Right lobe of liver (tissue), 4 donors: ENCODE measurements at regions not wholly inside any gene's neighbourhood (a gene's known extent, or its start where the extent isn't known, plus 50 kb on each side); places are given as distances from the start of the nearest gene placed in this dataset.

Experiments
- POLR2A ChIP-seq: fragments of 450-650 bp; IDR thresholded peaks from one replicate; pipeline ENCODE4 v1.6.1; 2017; ENCODE audit warnings: antibody characterized with exemption, mild to moderate bottlenecking
- TF ChIP-seq, protein P1 (sequence below), 4 donors: fragments of 200-600 bp in 3 of 4; fragments of 450-650 bp in 1 of 4; IDR thresholded peaks; one replicate each; pipeline versions ENCODE4 v1.5.1 to v1.8.0; 2016 to 2022; ENCODE audit warnings: antibody characterized with exemption in 4 of 4, mild to moderate bottlenecking in 2 of 4
- donor health status: DM: no; HTN: no; CAD: no.
- donor health status: DM: no; HTN: no; CAD: no.
- donor health status: DM: no; HTN: yes; CAD: no.

DNA sequence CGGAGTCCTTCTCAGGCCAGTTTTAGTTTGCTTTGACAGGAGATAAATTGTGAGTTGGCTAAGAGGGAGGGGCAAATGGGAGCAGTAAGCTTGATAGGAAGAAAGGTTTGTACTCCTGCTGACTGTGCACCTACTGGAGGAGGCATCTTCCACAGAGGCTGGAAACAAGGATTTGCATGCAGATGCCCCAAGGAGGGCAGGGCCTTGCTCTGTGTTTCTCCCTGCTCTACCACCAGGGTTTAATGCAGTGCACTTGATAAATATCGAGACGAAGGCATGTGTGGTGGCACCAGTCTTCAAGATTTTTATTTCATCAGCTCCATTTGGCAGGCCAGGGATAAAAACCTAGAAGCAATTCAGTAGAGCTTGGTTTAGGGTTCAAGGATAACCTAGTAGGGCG is 210.5 kb upstream of the C16orf82 start:
- TF ChIP-seq POLR2A, result no peak
- TF ChIP-seq, protein P1, sequence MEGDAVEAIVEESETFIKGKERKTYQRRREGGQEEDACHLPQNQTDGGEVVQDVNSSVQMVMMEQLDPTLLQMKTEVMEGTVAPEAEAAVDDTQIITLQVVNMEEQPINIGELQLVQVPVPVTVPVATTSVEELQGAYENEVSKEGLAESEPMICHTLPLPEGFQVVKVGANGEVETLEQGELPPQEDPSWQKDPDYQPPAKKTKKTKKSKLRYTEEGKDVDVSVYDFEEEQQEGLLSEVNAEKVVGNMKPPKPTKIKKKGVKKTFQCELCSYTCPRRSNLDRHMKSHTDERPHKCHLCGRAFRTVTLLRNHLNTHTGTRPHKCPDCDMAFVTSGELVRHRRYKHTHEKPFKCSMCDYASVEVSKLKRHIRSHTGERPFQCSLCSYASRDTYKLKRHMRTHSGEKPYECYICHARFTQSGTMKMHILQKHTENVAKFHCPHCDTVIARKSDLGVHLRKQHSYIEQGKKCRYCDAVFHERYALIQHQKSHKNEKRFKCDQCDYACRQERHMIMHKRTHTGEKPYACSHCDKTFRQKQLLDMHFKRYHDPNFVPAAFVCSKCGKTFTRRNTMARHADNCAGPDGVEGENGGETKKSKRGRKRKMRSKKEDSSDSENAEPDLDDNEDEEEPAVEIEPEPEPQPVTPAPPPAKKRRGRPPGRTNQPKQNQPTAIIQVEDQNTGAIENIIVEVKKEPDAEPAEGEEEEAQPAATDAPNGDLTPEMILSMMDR (IDR thresholded peaks at IDR 0.05), result no peak
